Astrocyte (in vitro differentiated cells and primary cell): ENCODE measurements at regions not wholly inside any gene's neighbourhood (a gene's known extent, or its start where the extent isn't known, plus 50 kb on each side); places are given as distances from the start of the nearest gene placed in this dataset.

Experiments
- DNase-seq: peaks from one replicate; pipeline ENCODE4 v3.0.0-alpha.2; 2010; ENCODE audit warnings: low read depth
- FAIRE-seq: peaks from 2 replicates; lab custom pipeline; 2011; peaks lifted over from hg19 to GRCh38; lab: Jason Lieb, UNC
- H2AFZ ChIP-seq: 2 replicates; pipeline ENCODE4 v1.6.0; 2012; ENCODE audit warnings: low read depth, low read length, inconsistent platforms
- H3K27ac ChIP-seq: 2 replicates; pipeline ENCODE4 v1.5.1; 2011; ENCODE audit warnings: low read depth, low read length, inconsistent platforms
- H3K27me3 ChIP-seq: 2 replicates; pipeline ENCODE4 v1.6.0; 2011; ENCODE audit warnings: low read length, inconsistent platforms; ENCODE audit not compliant: insufficient read depth
- H3K36me3 ChIP-seq: 2 replicates; pipeline ENCODE4 v1.5.1; 2011; ENCODE audit warnings: low read length, inconsistent platforms; ENCODE audit not compliant: insufficient read depth
- H3K4me1 ChIP-seq: 2 replicates; pipeline ENCODE4 v1.5.1; 2011; ENCODE audit warnings: low read length, inconsistent platforms; ENCODE audit not compliant: insufficient read depth
- H3K4me2 ChIP-seq: 2 replicates; pipeline ENCODE4 v1.6.0; 2012; ENCODE audit warnings: low read length, inconsistent platforms
- H3K4me3 ChIP-seq: 2 replicates; pipeline ENCODE4 v1.5.1; 2011; ENCODE audit warnings: low read depth, mild to moderate bottlenecking, low read length, inconsistent platforms; ENCODE audit not compliant: insufficient read depth
- H3K79me2 ChIP-seq: 2 replicates; pipeline ENCODE4 v1.6.0; 2012; ENCODE audit warnings: mild to moderate bottlenecking, low read length, inconsistent platforms; ENCODE audit not compliant: insufficient read depth
- H3K9ac ChIP-seq: 2 replicates; pipeline ENCODE4 v1.6.0; 2012; ENCODE audit warnings: mild to moderate bottlenecking, low read length, inconsistent platforms
- H3K9me3 ChIP-seq: 2 replicates; pipeline ENCODE4 v1.5.1; 2012; ENCODE audit warnings: low read depth, mild to moderate bottlenecking, low read length, inconsistent platforms; ENCODE audit not compliant: insufficient read depth
- H4K20me1 ChIP-seq: 2 replicates; pipeline ENCODE4 v1.6.0; 2012; ENCODE audit warnings: low read length, inconsistent platforms; ENCODE audit not compliant: insufficient read depth
- H3K27ac Mint-ChIP-seq: one replicate; pipeline ENCODE4 v1.8.0; 2021; ENCODE audit warnings: mild to moderate bottlenecking, mixed read lengths; ENCODE audit not compliant: unreplicated experiment
- H3K27me3 Mint-ChIP-seq: one replicate; pipeline ENCODE4 v1.8.0; 2021; ENCODE audit warnings: low read depth, mixed read lengths; ENCODE audit not compliant: unreplicated experiment
- H3K36me3 Mint-ChIP-seq: one replicate; pipeline ENCODE4 v1.8.0; 2021; ENCODE audit warnings: low read depth, mixed read lengths; ENCODE audit not compliant: unreplicated experiment
- H3K4me1 Mint-ChIP-seq: one replicate; pipeline ENCODE4 v1.8.0; 2021; ENCODE audit warnings: low read depth, mixed read lengths; ENCODE audit not compliant: unreplicated experiment
- H3K4me3 Mint-ChIP-seq: one replicate; pipeline ENCODE4 v1.8.0; 2021; ENCODE audit warnings: mild to moderate bottlenecking, moderate library complexity, mixed read lengths; ENCODE audit not compliant: unreplicated experiment
- H3K9me3 Mint-ChIP-seq: one replicate; pipeline ENCODE4 v1.8.0; 2021; ENCODE audit warnings: mild to moderate bottlenecking, mixed read lengths; ENCODE audit not compliant: unreplicated experiment
- CTCF ChIP-seq: IDR thresholded peaks from 2 replicates; pipeline ENCODE4 v1.5.1; 2011; ENCODE audit warnings: low read depth, mild to moderate bottlenecking, inconsistent platforms, low read length, moderate library complexity; ENCODE audit not compliant: insufficient read depth
- EZH2 ChIP-seq: IDR thresholded peaks from 2 replicates; pipeline ENCODE4 v1.6.1; 2012; ENCODE audit warnings: mild to moderate bottlenecking, low read length, inconsistent platforms; ENCODE audit not compliant: insufficient read depth

GRCh38 chr5:121009058-121009457 is 545.0 kb downstream of the PRR16 start:
- Histone ChIP-seq H3K27ac (no peak overlapping the region), H3K4me2 (no peak overlapping the region), H3K79me2 (no peaks in the 10 kb centered on the region), H3K4me3 (no peak overlapping the region), H3K36me3 (no peaks in the 10 kb centered on the region), H4K20me1 (no peaks in the 10 kb centered on the region), H3K9ac (no peak overlapping the region), H3K9me3 (no peaks in the 10 kb centered on the region), H2AFZ (no peak overlapping the region), H3K27me3 (no peaks in the 10 kb centered on the region), H3K4me1 (no peaks in the 10 kb centered on the region)
- Mint-ChIP-seq H3K4me3 (no peak overlapping the region), H3K9me3 (no peaks in the 10 kb centered on the region), H3K4me1 (no peaks in the 10 kb centered on the region), H3K27me3 (no peaks in the 10 kb centered on the region), H3K27ac (no peak overlapping the region), H3K36me3 (no peaks in the 10 kb centered on the region)
- FAIRE-seq: no peak
- TF ChIP-seq CTCF (no peak), EZH2 (no peak)
- DNase-seq: no peak

- DNase-seq: no peak
- H3K4me1 Mint-ChIP-seq: no peaks in the 10 kb centered on the region
- H3K27ac Mint-ChIP-seq: no peak overlapping the region
- H3K9ac ChIP-seq: no peak overlapping the region
- no peak overlapping the region for H3K27ac ChIP-seq
- H3K27me3 ChIP-seq: no peaks in the 10 kb centered on the region
- H3K4me3 Mint-ChIP-seq: no peak overlapping the region
- H3K4me2 ChIP-seq: no peak overlapping the region
- no peaks in the 10 kb centered on the region for H3K4me1 ChIP-seq
- H3K36me3 ChIP-seq: no peaks in the 10 kb centered on the region
- peaks cover 3% of the 10 kb centered on the region for H3K27me3 Mint-ChIP-seq
- no peak overlapping the region for H3K4me3 ChIP-seq
- no peaks in the 10 kb centered on the region for H3K36me3 Mint-ChIP-seq
- no peaks in the 10 kb centered on the region for H4K20me1 ChIP-seq
- TF ChIP-seq EZH2 (no peak), CTCF (no peak)
- no peaks in the 10 kb centered on the region for H3K79me2 ChIP-seq
- no peaks in the 10 kb centered on the region for H3K9me3 Mint-ChIP-seq
- no peaks in the 10 kb centered on the region for H3K9me3 ChIP-seq
- H2AFZ ChIP-seq: no peak overlapping the region
- FAIRE-seq: no peak
Observed at GRCh38 chr5:121018004-121018403, 553.9 kb downstream of the PRR16 start.

- peaks cover 3% of the 10 kb centered on the region for H3K27me3 Mint-ChIP-seq
- H4K20me1 ChIP-seq: no peaks in the 10 kb centered on the region
- no peak overlapping the region for H3K9ac ChIP-seq
- H3K27ac ChIP-seq: no peak overlapping the region
- H3K4me2 ChIP-seq: no peak overlapping the region
- H3K4me1 Mint-ChIP-seq: no peaks in the 10 kb centered on the region
- H2AFZ ChIP-seq: no peak overlapping the region
- H3K9me3 ChIP-seq: no peaks in the 10 kb centered on the region
- H3K27me3 ChIP-seq: no peaks in the 10 kb centered on the region
- no peaks in the 10 kb centered on the region for H3K36me3 ChIP-seq
- no peak overlapping the region for H3K4me3 Mint-ChIP-seq
- H3K79me2 ChIP-seq: no peaks in the 10 kb centered on the region
- DNase-seq (peak; percentile 4), FAIRE-seq (no peak)
- H3K4me1 ChIP-seq: no peaks in the 10 kb centered on the region
- H3K36me3 Mint-ChIP-seq: no peaks in the 10 kb centered on the region
- H3K27ac Mint-ChIP-seq: no peak overlapping the region
- no peaks in the 10 kb centered on the region for H3K9me3 Mint-ChIP-seq
- TF ChIP-seq CTCF (no peak), EZH2 (no peak)
- no peak overlapping the region for H3K4me3 ChIP-seq
Observed at GRCh38 chr5:121019106-121019505, 555.0 kb downstream of the PRR16 start.
